Glomerular visceral epithelial cell (primary cell): ENCODE measurements at regions not wholly inside any gene's neighbourhood (a gene's known extent, or its start where the extent isn't known, plus 50 kb on each side); places are given as distances from the start of the nearest gene placed in this dataset.

Experiments used
- DNase-seq: peaks from one replicate; pipeline ENCODE4 v3.0.0-alpha.2; 2016; ENCODE audit errors: extremely low spot score

DNA sequence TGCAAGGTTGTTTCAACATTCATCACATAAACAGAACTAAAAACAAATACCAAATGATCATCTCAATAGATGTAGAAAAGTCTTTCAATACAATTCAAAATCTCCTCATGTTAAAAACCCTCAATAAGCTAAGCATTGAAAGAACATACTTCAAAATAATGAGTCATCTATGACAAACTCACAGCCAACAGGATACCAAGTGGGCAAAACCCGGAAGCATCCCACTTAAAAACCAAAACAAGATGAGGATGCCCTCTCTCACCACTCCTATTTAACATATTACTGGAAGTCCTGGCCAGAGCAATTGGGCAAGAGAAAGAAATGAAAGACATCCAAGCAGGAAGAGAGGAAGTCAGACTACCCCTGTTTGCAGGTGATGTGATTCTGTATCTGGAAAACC, 992.2 kb upstream of the PIK3C3 start:
- no peak for DNase-seq

DNA sequence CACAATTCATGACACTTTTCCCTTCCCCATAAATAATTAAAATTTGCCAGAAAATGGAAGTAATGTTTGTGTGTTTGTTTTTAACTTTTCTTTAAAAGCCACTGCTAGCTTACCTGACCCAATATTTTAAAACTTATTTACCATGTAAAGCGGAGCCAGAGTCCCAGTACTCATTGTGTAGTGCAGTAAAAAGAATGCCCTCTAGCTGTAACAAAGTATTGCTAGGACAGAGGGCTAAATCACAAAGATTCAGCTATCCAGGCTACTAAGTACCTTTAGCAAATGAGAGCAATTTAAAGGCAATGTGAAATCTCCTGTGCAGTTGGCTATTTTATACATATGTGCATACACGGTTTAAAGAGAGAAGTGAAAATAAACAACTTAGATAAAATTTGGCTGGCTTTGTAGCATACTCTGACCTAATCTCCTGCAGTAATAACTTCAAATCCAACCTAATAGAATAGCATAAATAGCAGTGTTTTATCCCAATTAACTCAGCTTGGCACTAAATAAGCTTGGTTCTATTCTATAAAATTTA, 997.4 kb upstream of the PIK3C3 start:
- DNase-seq, result no peak

DNA sequence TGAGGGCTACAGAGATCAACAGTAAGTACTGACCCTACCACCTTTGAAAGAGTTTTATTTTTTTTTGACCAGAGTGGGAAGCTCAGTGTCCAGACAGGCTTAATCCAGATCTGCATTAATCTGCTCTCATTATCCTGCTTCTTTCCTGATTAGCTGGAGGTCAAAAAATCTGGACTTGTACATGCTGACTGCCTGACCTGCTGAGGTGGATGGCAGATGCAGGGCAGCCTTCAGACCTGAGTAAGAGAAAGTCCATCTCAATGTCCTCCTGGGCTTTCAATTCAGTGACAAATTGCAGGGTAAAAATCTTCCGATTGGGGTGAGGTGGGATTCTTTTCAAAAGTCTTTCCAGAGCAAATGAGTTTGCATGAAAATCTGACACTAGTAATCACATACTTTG, 998.8 kb upstream of the PIK3C3 start:
- DNase-seq, result no peak

DNA sequence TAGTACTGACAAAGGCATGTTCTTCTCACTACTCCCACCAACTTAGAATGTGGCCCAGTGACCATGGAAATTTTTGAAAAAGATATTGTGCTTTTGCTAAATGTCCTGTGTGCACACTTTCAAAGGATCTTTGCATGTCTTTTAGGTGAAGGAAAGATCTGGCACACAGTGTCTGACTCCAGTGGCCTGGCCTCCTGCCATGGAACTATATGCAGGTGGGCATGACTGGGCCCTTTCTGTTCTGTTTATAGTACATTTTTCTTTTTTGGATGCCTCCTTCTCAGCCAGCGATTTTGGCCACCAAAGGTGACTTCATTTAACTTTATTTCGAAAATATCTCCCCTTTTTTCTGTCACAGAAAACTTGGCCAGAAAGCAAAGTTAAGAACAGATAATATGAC, 999.7 kb upstream of the PIK3C3 start:
- DNase-seq, result no peak

DNA sequence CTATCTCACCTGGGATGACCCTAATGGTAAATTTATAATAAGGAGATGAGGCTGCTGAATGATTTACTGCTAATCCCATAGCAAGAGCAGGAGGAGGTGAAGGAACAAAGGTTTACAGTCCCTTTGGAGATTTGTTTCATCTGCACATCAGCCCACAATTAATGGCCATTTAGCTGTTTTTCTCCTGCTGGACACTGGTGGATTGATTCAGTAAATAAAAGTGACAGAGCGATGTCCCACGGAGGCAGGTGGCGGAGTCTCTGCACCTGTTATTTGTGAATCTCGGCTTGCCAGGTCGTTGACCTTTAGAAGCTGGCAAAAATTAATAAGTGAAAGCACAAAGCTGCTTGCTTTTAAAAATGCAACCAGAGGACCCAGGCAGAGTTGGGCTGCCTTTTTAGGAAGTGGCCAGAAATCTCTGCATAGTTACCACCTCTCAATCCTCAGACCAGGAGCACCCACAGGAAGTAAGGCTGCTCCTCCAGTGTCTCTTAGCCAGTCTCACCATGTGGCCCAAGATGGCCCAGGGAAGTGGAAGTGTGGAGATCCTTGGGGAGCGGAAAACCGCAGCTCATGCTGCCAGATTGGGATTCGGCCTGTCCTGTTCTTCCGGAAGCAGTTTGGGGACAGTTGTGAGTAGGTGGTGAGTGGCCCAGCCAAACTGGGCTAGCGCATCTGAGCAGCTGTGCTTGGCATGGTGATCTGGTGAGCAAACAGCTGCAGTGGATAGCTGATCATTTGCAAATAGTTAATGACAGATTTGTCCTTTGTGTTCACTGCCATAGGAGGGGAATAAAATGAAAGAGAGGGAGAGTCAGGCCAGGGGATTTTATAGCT, 1005.7 kb upstream of the PIK3C3 start:
- DNase-seq, result no peak

DNA sequence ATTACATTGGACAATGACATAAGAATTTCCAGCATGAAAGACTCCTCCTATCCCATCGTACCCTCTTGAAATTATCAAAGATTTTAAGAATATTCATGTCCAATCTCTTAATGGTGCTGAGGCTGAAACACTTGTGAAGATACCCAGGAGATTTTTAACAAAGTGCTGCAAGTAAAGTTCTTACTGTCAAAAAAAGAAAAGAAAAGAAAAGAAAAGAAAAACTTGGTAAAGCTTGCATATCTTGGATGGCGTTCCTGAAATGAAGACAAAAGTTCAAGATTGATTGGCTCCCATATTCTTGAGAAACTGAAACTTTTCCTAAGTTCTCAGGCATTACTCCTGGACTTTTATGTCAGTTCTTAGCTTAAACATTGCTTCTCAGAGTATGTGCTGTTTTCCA, 1010.5 kb upstream of the PIK3C3 start:
- DNase-seq, result no peak

DNA sequence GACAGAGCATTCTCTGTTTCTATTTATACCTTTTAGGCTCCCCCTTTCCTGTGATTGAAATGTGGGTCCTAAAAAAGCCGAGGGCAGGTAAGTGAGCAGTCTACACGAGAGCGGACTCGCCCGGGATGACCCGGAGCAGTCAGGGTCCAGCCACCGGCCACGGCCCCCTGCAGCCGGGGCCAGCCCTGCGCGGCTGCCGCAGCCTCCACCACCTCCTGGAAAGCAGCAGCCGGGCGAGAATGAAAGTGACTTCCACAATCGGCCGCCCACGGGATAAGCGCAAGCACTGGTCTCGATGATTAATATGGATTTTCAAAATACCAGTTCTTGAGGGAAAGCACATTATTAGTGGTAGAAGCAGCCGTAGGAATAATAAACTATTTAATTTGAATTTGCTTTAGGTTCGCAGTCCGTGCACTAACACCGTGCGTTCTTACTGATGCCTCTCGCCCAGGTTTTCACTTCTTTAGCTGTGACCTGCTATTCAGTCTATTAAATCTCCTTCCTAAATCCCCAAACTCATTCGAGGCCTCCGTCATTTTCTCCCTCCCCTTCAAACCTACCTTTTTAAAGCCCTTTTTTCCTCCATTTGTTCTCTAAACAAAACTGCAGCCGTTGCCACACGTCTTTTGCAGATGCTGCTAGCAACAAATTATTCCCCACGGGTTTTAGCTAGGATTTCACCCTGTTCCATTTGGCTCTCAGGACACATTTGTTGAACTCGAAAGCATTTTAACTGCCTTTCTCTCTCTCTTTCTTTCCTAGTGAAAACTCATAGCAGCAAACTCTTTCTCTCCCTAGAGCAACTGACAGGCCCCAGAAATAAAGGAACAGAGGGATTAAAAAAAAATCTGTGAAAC, 1015.1 kb upstream of the PIK3C3 start:
- no peak for DNase-seq

DNA sequence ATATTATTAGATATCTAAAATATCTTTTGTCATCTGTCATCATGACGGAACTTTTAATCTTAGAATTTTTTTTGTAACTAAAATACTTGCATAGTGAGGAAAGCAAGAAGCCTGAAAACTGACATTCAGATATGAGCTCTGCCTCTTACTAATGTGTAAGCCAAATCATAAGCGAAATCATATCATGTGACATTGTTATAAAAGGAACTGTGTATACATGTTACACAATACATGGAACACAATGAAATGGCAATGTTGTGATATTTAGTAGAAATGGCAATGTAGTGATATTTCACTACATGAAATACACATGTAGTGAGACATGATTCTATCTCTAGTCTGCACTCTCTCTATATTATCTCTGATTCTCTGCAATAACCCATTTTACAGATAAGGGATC, 1016.4 kb upstream of the PIK3C3 start:
- no peak for DNase-seq

DNA sequence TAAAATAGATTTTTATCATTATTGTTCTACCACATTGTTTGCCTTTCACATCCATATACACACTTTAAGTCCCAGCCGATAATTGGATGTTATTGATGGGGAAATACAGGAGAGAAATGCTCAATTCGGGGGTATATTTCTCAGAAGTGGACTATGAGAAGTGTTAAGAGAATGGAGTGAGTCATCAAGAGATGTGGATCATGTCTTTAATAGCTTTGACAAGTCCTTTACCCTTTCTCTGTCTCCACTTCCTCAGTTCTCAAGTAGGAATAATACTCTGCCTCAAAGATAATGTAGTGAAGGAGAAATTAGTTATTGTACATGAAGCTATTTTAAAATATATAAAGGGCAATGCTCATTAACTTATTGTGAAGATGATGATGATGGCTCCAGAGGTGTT, 1017.6 kb upstream of the PIK3C3 start:
- no peak for DNase-seq

DNA sequence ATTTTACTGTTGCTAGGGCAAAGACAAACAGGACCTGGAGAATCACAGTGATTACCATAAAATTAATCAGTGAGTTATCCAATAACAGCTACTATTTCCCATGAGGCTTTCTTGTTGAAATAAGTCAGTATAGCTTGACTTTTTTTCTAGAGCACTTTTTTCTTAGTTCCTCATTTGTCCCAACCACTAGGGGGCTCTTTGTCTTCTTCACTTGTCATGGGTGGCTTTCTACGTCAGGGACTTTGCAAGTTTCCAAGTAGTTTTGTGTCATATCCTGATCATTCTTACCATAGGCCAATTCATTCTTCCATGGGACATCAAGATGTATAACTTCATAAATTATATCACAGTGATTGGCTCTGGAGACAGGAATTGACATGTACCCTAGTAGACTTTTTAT, 1019.6 kb upstream of the PIK3C3 start:
- peak; percentile 5 for DNase-seq

DNA sequence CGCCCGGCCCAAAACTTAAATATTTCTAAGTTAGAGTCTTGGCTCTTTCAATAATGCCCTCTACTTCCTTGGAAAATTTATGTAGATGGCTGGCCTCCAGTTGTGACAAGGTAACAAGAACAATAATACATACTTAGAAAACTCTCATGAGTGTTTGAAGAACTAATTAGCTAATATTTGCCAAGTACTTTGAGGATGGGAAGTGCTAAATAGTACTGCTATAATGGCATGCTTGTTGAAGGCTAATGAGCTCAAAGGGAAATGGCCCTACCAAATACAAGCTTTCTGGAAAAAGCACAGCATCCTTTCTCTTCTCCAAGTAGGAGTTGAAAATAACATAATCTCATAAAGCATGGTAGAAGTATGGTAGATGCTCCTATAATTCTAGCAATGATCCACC, 1022.2 kb upstream of the PIK3C3 start:
- no peak for DNase-seq

DNA sequence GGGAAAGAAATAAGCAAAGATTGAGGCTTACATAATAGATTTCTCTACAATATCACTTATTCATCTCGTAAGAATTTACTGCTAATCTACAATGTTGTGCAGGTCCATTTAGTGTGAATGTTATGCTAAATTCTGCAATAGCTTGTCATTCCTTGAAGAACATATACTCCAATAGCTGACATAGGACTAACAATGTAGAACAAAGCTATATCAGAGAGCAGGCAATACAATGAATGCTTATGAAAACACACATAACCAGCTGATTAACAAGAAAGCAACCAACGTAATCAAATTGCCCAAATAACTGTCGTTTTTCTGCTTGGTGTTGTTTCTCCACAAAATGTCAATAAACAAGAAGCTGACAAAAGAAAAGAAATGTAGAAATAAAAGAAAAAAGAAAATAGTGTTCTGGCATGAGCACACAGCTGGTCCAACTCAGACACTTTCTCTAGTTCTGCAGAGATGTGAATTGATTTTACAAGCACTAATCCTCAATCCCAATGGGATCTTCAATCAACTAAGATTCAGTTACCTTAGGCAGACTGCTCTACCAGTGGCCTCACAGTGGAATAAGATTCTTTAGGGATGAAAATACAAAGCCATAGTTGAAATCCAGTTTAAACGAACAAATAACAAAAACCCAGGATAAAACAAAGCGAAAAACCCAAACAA, 1024.7 kb upstream of the PIK3C3 start:
- no peak for DNase-seq

DNA sequence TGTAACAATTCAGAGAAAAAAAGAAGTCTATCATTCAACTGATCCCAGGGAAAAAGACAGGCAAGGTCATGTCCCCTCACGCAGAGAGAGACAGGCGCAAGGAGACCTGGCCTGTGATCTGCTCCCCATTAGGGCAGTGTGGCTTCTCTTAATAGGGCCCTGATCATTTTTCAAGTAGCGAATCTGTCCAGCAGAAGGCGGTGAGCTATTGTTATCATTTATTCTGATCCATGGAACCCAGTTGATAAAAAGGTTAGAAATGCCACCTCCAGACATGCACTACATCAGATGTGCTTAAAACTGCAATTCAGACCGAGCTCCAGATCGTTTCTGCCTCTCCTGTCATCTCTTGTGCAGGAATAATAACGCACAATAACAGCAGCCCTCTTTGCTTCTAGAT, 1025.6 kb upstream of the PIK3C3 start:
- no peak for DNase-seq

DNA sequence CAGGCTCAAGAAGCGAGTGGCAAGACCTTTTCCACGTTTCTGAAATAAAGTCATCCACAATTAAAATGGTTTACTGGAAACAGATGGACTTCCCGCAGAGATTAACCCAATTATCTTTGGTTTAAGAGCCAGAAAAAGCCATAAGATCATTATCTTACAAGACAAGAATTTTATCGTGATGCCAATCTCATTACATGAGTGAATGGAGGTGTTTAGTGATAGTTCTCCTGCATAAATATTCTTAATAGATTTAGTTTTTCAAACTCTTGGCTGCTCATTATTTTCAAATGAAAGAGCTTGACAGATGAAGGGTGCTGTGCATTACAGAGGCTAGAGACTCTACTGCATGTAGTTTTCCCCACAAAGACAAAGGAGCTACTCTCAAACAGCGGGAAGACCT, 1028.4 kb upstream of the PIK3C3 start:
- no peak for DNase-seq

DNA sequence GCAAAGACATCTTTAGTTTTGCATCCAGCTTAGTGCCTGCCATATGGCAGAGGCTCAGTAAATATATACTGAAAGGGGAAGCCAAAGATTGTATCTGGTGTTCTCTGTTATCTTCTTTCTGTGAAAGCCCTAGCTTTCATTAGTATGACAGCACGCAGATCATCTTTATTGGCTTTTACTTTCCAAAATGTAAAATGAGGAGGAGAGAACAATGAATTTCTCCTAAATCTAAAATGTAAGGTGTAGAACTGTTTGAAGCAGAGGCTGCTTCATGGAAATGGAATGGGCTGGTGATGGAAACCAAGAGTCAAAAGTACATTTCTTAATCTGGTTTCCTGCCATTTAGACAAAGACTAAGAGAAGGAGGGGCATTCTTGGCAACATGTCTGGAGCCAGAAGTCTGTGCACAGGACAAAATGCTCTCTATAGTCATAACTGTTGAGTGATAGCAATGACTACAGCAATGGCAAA, 1029.9 kb upstream of the PIK3C3 start:
- DNase-seq, result no peak

DNA sequence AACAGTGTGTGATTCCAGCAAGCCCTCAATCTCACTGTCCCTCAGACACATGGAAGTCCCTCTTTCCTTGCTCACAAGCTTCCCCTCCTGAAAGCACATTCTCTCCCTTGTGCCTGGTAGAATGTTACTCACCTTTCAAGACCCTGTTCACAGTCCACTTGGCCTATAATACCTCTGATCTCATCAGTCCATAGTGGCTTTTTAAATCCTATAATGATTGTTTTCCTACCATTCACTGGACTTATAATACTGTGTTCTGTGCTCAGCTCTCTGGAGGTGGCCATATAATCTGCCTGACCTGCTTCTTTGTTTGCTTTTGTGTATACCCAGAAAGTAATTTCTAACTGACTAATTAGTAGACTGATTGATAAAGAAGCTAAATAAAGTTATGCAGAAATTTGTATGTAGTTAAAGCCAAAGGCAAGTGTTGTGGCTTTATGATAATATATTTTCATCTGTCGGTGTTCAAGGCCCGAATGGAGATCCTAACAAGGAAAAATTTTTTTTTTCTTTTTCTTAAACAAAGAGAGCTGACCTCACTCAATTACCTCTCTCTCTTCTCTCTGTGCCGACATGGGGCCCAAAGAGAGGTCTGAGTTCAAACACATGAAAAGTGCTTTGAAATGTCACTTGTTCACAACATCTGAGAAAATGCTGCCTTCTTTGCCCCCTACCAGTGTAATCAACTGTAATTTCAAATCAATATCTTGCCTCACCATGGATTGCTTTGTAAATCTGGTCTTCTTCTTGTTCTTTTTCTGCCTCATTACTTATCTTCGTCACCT, 1033.0 kb upstream of the PIK3C3 start:
- DNase-seq, result no peak

DNA sequence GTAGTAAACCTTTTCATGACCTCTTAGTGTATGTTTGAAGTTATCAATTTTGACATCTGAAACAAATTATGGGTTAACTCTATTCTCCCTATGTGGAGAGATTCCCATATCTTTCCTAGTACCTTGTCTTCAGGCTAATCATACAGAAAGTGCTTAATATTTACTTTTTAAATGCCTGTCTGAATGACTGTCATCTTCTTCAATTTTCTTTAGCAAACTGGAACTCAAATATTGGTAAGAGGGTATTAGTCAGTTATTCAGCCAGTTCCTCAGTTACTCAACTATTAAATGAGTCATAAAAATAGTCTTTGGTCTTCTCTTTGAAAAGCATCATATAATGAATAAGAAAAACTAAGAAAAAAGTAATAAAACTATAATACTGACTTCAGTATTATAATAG, 1038.0 kb upstream of the PIK3C3 start:
- no peak for DNase-seq

DNA sequence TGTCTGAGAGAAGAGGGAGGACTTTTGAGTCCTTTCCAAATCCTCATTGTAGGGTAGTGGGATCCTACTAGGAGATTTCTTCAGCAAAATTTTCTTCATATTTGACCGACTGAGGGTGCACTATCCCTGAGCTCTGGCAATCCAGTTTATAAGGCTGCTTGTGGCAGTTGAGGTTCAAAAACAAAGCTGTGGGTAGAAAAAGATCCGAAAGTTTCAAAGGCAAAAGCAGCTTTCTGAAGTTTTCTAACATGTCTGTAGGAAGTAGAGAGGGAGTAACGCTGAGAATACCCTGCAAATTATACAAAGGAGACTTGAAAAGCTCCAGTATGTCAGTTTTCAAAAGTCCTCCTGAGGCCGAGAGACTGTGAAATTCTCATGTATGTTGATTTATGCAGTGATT, 1039.3 kb upstream of the PIK3C3 start:
- DNase-seq, result no peak

DNA sequence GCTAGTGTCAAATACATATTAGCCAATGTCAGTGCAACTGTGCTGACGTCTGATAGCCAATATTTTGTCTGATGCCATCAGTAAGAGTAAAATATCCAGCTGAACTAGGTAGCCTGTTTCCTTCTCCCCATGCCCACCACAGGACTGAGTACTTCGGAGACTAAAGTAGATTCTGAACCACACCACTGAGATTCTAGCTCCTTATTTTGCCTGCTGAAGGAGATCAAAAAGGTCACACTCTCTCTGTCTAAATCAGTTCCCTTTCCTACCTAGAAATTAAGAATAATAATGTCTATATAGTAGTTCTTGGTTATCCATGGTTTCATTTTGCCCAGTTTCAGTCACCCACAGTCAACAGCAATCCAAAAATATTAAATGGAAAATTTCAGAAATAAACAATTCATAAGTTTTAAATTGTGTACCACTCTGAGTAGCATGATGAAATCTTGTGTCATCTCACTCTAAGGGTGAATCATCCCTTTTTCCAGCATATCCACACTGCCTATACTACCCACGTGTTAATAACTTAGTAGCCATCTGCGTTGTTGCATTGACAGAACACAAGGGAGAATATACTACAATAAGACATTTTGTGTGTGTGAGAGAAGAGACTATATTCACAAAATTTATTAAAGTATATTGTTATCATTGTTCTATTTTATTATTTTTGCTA, 1043.3 kb upstream of the PIK3C3 start:
- DNase-seq, result peak; percentile 1

DNA sequence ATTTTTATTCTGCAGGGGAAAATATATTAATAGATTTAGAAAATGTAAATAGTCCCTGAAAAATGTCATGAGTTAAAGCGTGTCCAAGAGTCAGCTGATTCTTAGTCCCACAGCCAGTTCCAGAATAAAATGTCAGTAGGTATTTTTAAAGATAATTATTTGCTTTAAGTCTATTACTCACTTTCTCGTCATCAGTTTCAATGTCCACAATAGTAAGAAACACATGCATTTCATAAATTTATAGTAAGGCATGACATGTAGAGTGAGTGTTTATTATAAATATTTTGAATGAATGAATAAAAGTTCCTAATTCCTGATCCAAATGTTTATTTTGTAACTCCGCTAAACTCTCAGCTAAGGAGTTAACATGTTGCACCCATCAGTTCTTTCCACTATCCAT, 1044.0 kb upstream of the PIK3C3 start:
- DNase-seq, result no peak

DNA sequence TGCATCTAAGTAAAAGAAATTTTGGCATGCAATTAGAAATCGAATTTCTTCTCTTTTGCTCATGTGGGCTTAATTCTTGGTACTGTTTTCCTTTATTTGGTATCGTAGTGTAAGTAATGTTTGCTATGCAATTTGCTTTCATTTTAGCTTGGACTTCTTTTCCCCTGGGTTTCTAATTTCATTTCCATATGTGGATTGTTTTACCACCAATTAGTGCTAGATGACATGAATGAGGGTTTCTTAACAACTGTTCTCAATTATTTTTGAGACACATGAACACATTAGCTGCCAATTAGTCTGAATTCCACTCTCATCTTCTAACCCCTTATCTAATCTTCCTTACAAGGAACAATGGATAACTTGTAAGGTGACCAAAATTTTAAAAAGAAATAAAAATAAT, 1047.2 kb upstream of the PIK3C3 start:
- DNase-seq, result no peak
